ENCODE measurements at regions not wholly inside any gene's neighbourhood (a gene's known extent, or its start where the extent isn't known, plus 50 kb on each side); places are given as distances from the start of the nearest gene placed in this dataset.
A peak's percentile ranks its signal among the peaks of the same experiment; 100 is the strongest.

GRCh38 chr15:29569533-29570092 is 252.7 kb downstream of the TJP1 start:
- Histone ChIP-seq H3K9ac (ENCODE audit: insufficient read depth in 1 of 2, low read length in 2 of 2) (no peak overlapping the region), H3K4me3 (peak overlapping the region; percentile 67), H3K27ac (ENCODE audit: low read depth in 1 of 2, low read length in 1 of 2) (no peak overlapping the region), H3K4me1 (ENCODE audit: control insufficient read depth in 5 of 5, insufficient read depth in 5 of 5, low read length in 5 of 5) (peaks cover 0 to 17% (median 7%) of the 10 kb centered on the region in 5 donors), H3K27me3 (ENCODE audit: control insufficient read depth in 3 of 3, insufficient read depth in 3 of 3, low read length in 2 of 3) (peaks cover 0 to 35% (median 31%) of the 10 kb centered on the region in 3 donors), H3K9me3 (ENCODE audit: control insufficient read depth in 4 of 4, insufficient read depth in 3 of 4, low read length in 3 of 4) (peaks cover 0 to 4% (median 0%) of the 10 kb centered on the region in 4 donors), H3K36me3 (ENCODE audit: control insufficient read depth in 4 of 4, insufficient read depth in 4 of 4, low read length in 4 of 4) (no peaks in the 10 kb centered on the region)
- peak; percentile 21 for ATAC-seq (ENCODE audit: insufficient read depth, low FRiP score)
- no peak for TF ChIP-seq CTCF (IDR thresholded peaks at IDR 0.05; ENCODE audit: control extremely low read depth, extremely low read depth)
- DNase-seq = peak in 1 of 3 donors; percentile 11
- WGBS, 2 donors = 4 to 5% methylated on average over 33 to 36 of the region's 37 CpGs

GRCh38 chr15:29568840-29569532 is 253.3 kb downstream of the TJP1 start:
- Histone ChIP-seq H3K9ac (ENCODE audit: insufficient read depth in 1 of 2, low read length in 2 of 2) (no peak overlapping the region), H3K4me1 (ENCODE audit: control insufficient read depth in 5 of 5, insufficient read depth in 5 of 5, low read length in 5 of 5) (peaks cover 0 to 17% (median 7%) of the 10 kb centered on the region in 5 donors), H3K27me3 (ENCODE audit: control insufficient read depth in 3 of 3, insufficient read depth in 3 of 3, low read length in 2 of 3) (peaks cover 0 to 33% (median 31%) of the 10 kb centered on the region in 3 donors), H3K9me3 (ENCODE audit: control insufficient read depth in 4 of 4, insufficient read depth in 3 of 4, low read length in 3 of 4) (peaks cover 0 to 2% (median 0%) of the 10 kb centered on the region in 4 donors), H3K4me3 (no peak overlapping the region), H3K27ac (ENCODE audit: low read depth in 1 of 2, low read length in 1 of 2) (no peak overlapping the region), H3K36me3 (ENCODE audit: control insufficient read depth in 4 of 4, insufficient read depth in 4 of 4, low read length in 4 of 4) (no peaks in the 10 kb centered on the region)
- ATAC-seq (ENCODE audit: insufficient read depth, low FRiP score) = no peak
- DNase-seq = peak in 2 of 3 donors; percentile 33 to 41
- 44 to 47% methylated on average over 9 of the region's 9 CpGs for WGBS, 2 donors
- no peak for TF ChIP-seq CTCF (IDR thresholded peaks at IDR 0.05; ENCODE audit: control extremely low read depth, extremely low read depth)

- Histone ChIP-seq H3K4me1 (ENCODE audit: control insufficient read depth in 5 of 5, insufficient read depth in 5 of 5, low read length in 5 of 5) (peaks cover 0 to 16% (median 6%) of the 10 kb centered on the region in 5 donors), H3K4me3 (no peak overlapping the region), H3K36me3 (ENCODE audit: control insufficient read depth in 4 of 4, insufficient read depth in 4 of 4, low read length in 4 of 4) (no peaks in the 10 kb centered on the region), H3K27ac (ENCODE audit: low read depth in 1 of 2, low read length in 1 of 2) (no peak overlapping the region), H3K9ac (ENCODE audit: insufficient read depth in 1 of 2, low read length in 2 of 2) (no peak overlapping the region), H3K27me3 (ENCODE audit: control insufficient read depth in 3 of 3, insufficient read depth in 3 of 3, low read length in 2 of 3) (peaks cover 0 to 27% (median 25%) of the 10 kb centered on the region in 3 donors), H3K9me3 (ENCODE audit: control insufficient read depth in 4 of 4, insufficient read depth in 3 of 4, low read length in 3 of 4) (peaks cover 0 to 2% (median 0%) of the 10 kb centered on the region in 4 donors)
- WGBS, 2 donors = 77 to 89% methylated on average over 1 of the region's 1 CpG
- ATAC-seq (ENCODE audit: insufficient read depth, low FRiP score) (no peak), DNase-seq (no peak)
- no peak for TF ChIP-seq CTCF (IDR thresholded peaks at IDR 0.05; ENCODE audit: control extremely low read depth, extremely low read depth)
Observed at GRCh38 chr15:29567336-29567735, 254.9 kb downstream of the TJP1 start.

Measured in lung (tissue), 11 donors.